VCaP (cell line): ENCODE measurements at regions not wholly inside any gene's neighbourhood (a gene's known extent, or its start where the extent isn't known, plus 50 kb on each side); places are given as distances from the start of the nearest gene placed in this dataset.

Experiments
- H3K27ac ChIP-seq: fragments of 450-650 bp; 2 replicates; pipeline ENCODE4 v1.5.1; 2017
- CTCF ChIP-seq: fragments of 450-650 bp; conservative IDR thresholded peaks from 2 replicates; pipeline ENCODE4 v1.5.1; 2017; ENCODE audit warnings: mild to moderate bottlenecking, moderate library complexity

- H3K27ac ChIP-seq, result no peak overlapping the region
- no peak for TF ChIP-seq CTCF
Observed at GRCh38 chr3:176723758-176724393, 473.4 kb downstream of the TBL1XR1 start.

- H3K27ac ChIP-seq, result no peak overlapping the region
- no peak for TF ChIP-seq CTCF
Observed at GRCh38 chr3:176714034-176714433, 483.2 kb downstream of the TBL1XR1 start.

- no peak for TF ChIP-seq CTCF
- H3K27ac ChIP-seq, result no peak overlapping the region
Observed at GRCh38 chr3:176712191-176712590, 485.1 kb downstream of the TBL1XR1 start.

- H3K27ac ChIP-seq, result no peak overlapping the region
- no peak for TF ChIP-seq CTCF
Observed at GRCh38 chr3:176699288-176699687, 498.0 kb downstream of the TBL1XR1 start.

GRCh38 chr3:176697284-176697889, 499.9 kb downstream of the TBL1XR1 start:
- no peak overlapping the region for H3K27ac ChIP-seq
- TF ChIP-seq CTCF, result no peak

- no peak overlapping the region for H3K27ac ChIP-seq
- no peak for TF ChIP-seq CTCF
Observed at GRCh38 chr3:176696816-176697215, 500.5 kb downstream of the TBL1XR1 start.

GRCh38 chr3:176692966-176693785, 504.1 kb downstream of the TBL1XR1 start:
- no peak overlapping the region for H3K27ac ChIP-seq
- TF ChIP-seq CTCF, result no peak
